ENCODE measurements at regions not wholly inside any gene's neighbourhood (a gene's known extent, or its start where the extent isn't known, plus 50 kb on each side); places are given as distances from the start of the nearest gene placed in this dataset.

DNA sequence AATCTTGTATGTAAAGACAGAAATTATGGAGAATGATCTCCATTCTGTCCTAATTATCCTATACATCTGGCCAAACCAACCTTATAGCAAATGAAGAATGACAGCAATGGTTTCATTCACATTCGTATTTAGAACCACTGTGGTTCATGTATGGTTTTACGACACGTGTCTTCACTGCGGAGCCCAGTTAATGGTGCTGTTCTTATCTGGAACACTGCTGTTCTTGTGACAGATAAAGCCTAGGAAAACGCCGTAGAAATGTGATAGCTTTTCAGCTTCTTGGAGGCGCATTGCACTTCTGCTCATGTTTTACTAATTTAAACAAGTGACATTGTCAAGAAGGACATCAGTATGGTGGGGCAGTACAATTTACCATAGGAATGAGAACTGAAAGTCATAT lies 2266.4 kb upstream of the TENM3 start:
- DNase-seq, result no peak

DNA sequence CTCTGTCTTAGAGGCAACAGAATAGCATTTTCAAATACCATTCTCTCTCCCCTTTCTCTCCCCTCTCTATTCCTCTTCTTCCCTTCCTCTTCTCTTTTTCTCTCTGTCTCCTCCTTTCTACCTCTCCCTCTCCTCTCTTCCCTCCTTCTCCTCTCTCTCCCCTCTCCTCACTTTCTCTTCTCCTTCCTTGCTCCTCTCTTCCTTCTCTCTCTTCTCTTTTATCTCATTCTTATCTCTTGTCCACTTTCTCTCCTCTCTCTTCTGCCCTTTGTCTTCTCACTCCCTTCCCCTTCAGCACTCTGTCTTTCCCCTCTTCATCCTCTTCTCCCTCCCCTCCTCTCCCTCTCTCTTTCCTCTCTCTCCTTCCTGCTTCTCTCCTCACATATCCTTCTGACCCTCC lies 2265.8 kb upstream of the TENM3 start:
- no peak for DNase-seq

DNA sequence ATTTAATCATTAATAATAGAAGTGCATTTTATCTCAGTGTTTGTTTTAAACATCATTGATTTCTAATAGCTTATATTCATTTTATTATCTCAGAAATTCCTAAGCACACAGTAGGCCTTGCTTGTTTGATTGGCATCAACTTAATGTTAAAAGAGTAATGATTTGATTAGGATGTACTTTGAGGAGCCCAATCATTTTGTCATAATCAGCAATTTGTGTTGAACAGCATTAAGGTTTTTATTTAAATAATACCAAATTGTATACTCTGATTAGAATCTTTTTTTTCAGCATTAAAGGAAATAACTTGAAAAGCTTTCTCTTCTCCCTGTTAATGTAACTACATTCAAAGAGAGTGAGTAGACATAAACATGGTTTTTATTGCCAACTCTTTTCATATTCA lies 2262.0 kb upstream of the TENM3 start:
- no peak for DNase-seq

DNA sequence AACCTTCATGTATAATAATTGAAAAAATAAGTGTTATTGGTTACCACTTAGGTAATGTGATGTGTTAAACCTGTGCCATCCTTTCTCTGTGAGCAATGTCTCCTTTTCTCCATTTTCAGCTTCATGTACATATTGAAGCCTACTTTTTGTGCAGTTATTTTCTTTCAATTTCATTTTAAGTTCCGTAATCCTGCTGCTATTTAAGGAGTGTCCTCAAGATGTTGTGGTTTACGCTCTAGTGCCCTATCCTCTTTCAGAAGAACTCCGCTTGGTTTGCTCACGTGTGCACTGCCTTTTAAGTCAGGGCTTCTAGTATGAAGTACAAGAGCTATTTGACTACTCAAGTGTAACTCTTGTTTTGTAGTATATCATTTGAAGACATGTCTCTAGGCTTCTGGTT lies 2253.2 kb upstream of the TENM3 start:
- no peak for DNase-seq

DNA sequence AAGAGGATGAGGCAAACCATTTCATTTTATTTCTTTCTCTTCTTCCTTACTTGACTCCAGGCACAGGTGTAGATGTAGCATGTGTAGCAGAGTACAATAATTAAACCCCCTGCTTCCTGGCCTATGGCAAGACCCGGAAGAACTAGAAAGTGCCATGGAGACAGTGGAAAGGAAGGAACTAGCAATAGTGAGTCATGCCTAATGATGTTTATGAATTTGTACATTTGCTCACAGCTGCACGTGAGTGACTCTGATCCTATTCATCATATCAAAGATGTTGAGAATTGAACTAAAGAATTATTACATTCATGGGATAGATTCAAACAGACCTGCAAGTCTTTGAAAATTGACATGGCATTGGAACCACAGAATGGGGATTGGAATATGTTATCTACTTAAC lies 2233.9 kb upstream of the TENM3 start:
- no peak for DNase-seq

DNA sequence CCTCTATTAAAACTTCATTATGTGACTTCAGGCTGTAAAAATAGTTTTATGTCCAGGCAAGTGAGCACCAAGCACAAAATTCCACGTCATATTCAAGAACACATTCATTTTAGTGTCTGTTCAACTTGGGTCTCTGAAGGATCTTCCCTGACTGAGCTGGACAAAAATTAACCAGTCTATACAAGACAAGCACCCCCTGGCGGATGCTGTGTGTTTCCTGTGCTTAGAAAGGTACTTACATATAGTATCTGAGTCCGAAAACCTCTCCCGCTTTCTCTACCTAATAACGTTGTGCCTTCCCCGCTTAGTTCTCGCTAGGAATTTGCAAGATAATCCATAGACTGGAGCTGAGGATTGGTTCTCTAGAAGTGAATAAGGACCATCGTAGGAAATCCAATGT lies 2214.5 kb upstream of the TENM3 start:
- no peak for DNase-seq

DNA sequence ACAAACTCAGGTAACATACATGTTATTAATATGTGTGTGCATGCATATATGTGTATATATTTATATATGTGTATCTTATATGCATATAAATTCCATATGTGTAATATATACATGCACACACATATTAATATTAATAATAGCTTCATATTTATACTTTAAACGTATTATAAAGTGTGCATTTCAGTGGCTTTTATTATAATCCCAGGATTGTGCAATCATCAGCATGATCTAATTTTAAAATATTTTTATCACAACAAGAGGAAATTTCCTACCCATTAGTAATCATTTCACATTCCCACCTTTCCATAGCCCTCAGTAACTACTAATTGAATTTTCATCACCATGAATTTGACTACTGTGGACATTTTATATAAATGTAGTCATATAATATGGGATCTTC lies 2211.9 kb upstream of the TENM3 start:
- DNase-seq, result no peak

DNA sequence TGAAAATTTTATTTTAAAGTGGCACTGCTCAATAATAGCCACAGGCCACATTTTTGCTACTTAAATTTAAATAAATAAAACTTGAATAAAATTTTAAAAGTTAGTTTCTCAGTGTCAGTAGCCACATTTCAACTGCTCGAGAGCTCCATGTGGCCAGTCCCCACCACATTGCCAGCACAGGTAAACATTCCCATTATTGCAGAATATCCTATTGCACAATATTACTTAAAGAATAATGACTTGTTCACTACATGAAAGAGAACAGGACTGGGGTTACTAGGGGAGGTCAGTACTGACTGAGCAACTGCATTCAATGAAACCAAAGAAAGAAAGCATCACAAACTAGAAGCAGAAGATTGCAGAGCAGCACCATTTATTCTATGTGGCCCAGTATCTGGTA lies 2201.6 kb upstream of the TENM3 start:
- no peak for DNase-seq

DNA sequence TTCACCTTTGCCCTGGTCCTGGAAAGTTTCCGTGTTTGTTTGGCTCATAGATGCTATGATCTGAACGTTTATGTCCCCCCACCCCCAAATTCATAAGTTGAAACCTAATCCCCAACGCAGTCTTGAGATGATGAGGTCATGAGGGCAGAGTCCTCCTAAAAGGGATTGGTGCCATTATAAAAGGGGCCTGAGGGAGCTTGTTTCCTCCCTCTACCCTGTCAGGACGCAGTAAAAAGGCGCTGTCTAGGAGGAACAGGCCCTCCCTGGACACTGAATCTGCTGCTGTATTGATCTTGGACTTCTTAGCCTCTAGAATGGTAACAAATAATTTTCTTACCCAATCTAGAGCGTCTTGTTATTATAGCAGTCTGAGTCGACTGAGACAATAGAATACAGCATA lies 2190.6 kb upstream of the TENM3 start:
- DNase-seq, result no peak

DNA sequence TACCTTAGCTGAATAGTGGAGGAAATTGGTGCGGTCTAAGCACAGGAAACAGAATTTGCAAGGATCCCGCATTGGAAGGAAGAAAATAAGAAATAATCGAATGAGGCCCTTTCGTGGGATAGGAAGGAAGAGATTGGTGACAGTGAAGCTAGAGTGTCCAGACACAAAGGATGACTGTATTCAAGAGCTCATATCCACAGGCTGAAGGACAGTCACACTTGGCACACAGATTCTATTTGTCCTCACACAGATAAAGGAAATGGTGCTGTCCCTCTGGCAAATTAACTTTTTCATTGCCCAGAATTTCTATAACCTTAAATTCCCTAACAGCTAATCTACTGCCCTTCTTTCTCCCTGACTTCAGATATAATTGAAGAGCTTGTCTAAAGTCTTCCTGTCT lies 2188.9 kb upstream of the TENM3 start:
- no peak for DNase-seq

DNA sequence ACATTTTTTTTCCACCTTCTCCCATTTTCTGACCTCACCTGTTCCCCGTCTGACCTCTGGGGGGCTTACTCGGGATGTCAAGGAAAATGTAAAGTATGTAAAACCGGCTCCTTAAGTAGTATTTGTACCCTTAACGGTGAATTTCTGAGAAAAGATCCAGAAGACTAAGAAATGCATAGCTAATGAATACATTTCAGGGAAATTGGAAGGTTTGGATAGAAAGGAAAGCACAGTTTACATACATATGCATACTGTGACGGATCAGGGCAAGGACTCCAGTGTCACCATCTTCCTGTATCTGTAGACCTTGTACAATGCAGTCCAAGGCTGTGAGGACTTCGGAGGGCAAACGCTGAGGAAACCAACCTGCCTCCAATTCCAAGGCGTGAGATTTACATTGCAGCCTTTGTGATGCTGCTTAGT lies 2185.9 kb upstream of the TENM3 start:
- peak; percentile 48 for DNase-seq

DNA sequence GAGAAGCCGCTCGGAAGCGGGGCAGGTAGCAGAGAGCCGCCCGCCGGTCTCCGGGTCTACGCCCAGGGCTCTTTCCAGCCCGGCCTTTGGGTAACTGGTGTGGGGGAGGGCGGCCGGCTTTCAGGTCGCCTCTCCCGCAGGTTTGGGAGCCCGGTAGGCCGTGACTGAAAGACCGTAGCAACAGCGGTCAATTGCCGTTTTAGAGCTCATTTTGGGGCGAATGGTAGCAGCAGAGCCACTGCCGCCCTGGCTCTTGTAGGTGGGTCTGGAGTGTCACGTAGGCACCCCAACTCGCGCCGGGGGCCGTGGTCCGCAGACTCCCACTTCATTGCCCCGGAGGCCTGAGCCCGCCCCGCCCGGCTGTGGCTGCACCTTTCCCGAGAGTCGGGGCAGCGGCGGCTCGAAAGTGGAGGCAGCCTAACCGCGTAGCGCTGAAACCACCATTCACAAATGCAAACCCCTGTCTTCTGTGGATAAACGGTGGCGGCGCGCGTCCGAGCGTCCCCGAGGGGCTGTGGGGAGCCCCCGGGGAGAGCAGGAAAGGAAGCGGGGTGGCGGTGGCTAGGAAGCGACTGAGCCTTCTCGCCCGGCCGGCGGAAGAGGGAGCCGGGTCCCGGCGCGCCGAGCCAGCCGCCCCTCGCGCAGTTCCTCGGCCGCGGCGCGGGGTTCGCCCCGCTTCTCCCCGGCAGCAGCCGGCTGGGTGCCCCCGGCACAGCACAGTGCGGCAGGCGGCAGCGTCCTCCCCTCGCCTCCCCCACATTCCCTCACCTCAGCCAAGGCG lies 2185.1 kb upstream of the TENM3 start:
- DNase-seq, result peak; percentile 48

DNA sequence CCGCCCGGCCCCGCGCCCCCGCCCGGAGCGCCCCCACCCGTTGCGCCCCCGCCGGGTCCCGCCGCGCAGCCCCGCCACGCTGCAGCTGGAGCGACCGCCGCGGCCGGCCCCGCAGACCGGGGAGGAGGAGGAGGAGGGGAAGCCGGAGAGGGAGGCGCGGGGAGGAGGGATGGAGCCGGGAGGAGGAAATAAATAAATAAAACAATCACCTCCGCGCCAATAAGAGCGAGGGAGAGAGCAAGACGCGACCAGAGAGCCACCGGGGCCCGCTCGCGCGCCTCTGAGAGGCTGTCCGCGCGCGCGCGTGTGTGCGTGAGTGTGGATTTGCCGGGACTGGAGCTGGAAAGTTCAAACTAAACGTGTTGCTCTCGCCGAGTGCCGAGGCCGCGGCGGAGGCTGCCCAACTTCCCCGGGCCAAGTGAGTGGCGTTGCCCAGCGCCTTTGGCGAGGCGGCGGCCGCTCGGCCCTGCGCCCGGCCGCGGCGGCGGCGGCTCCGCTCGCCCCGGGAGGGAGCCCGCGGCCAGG lies 2184.4 kb upstream of the TENM3 start:
- peak; percentile 51 for DNase-seq

DNA sequence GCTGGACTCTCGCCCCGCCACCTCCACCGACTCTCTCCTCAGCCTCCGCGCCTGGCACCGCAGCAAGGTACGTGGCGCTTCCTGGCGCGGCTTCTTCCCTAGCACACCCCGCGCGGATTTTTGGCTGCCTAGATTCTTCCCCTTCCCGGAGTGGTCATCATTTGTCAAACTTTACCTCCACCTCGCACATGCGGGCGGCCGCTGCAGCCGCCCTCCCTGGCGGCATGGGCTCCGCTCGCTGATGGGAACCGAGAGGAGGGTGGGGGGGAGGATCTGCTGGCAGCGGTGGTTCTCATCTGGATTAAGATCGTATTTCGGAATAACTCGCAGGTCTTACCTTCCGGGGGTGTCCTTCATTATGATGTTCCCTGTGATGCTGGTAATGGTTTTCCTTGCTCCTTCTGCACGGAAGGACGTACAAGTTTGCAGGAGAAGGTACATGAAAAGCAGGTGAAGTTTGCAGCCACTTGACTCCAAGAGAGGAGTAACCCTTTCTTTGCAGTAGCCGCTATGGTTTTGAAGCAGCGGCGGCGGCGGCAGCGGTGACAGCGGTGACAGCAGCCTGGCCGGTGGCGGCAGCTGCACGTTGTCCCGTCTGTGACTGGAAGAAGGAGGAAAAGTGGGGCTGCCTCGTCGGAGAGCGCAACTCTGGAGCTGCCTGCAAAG lies 2183.9 kb upstream of the TENM3 start:
- DNase-seq, result peak; percentile 32

DNA sequence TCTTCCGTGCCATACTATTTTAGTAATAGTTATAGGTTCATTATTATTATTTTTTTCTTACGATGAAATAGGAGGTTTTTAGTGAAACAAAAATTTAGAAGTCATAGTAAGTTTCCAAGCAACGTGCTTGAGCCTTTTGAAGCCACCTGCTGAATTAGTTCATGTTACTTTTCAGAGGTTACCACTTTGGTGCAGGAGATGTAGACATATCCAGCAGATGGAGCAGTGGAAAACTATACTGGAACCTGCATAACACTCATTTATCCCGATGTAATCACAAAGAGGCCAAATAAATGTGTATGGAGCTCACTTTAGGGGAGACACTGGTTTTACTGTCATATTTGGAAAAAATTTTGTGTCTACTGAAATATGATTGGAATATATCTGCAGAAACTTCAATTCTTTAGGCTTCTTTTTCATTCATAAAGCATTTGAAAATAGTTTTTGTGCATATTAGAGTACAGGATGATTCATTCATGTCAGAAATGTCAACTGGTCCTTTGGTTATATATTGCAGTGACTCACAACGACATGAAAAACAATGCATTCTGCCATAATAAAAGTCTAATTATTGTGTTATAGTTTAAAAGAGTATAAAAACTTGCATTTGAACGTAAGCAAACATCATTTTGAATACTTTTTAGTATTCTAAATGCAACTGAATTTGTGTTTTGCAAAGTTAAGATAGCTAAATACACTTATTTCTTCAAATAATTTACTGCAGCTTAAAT lies 2182.9 kb upstream of the TENM3 start:
- peak; percentile 23 for DNase-seq

DNA sequence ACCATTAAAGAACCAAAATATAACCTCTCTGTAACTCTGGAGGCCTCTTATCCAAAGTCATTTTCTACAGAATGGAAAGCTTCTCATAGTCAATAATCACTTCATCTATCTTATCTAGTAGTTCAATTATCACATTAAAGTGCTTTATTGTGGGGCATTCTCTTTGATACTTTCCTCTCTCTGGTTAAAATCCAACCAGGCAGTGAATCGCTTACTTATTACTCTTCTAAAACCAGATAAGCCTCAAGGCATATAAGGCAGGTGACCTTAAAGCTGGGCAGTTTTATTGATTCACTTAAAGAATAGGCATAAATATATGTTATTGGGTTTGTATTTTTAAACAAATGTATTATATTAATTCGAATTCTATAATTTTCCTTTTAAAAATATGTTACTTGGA lies 2162.1 kb upstream of the TENM3 start:
- DNase-seq, result no peak

DNA sequence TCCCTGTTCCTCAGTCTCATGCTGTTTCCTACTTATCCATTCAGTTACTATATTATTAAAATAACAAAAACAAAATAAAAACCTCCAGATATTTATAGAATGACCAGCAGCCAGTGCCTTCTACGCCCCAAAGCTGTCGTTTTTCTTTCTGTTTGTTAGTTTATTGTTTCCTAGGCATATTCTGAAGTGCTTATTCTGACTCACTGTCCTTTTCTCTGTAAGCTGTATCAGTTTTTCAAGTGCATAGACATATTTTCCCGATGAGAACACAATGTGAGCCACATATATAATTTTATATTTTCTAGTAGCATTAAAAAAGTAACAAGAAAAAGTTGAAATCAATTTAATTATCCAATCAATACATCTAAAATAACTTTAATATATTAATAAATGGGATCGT lies 2158.6 kb upstream of the TENM3 start:
- DNase-seq, result no peak

DNA sequence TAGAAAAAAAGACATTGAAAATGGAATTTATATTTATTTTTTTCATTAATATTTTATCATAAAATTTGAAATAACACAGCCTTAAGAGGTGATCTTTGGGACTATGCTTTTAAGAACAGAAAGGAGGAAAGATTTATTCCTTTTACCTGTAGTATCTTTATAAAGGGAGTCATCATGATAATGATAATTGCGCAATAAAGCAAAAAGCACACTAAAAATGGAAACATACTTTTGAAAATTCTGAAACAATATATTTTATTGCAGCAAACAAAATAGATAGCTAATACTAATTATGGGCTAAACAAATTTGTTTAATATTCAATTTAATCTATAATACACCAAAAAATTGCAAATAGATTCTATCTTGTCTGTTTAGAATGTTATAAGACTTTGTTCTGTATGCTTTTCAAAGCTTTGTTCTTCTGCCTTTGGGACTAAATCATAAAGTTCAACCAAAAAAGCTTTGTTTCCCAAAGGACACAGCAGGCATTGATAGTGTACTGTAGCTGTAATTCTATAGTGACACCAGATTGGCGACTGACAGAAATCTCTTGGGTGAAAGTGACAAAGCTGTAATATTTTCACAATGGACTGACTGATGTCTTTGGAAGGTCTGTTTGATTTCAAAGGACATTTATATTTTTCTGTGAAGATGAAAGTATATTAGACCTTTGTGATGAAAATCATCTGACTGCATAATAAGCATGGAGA lies 2156.6 kb upstream of the TENM3 start:
- DNase-seq, result no peak

DNA sequence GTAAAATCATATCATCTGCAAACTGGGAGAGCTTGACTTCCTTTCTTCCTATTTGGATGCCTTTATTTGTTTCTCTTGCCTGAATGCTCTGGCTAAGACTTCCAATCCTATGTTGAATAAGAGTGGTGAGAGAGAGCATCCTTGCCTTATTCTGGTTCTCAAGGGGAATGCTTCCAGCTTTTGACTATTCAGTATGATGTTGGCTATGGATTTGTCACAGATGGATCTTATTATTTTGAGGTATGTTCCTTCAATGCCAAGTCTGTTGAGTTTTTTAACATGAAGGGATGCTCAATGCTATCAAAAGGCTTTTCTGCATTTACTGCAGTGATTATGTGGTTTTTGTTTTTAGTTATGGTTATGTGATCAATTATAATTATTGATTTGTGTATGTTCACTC lies 2144.6 kb upstream of the TENM3 start:
- no peak for DNase-seq

DNA sequence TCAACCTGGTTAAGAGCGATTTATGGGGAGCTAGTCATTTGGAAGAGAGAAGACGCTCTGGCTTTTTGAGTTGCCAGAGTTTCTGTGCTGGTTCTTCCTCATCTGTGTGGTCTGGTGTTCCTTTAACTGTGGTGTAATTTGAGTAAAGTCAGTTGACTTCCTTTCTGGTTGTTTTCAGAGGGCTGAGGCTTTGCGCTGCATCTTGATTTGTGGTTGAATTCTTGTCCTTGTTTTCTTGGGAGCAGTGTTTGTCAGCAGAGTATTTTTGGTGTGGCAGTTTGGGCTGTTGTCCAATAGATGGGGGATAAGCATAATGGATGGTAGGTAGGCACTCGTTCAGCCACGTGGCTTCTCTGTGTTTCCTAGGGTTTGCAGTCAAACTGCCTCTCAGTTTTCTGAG lies 2143.2 kb upstream of the TENM3 start:
- no peak for DNase-seq

DNA sequence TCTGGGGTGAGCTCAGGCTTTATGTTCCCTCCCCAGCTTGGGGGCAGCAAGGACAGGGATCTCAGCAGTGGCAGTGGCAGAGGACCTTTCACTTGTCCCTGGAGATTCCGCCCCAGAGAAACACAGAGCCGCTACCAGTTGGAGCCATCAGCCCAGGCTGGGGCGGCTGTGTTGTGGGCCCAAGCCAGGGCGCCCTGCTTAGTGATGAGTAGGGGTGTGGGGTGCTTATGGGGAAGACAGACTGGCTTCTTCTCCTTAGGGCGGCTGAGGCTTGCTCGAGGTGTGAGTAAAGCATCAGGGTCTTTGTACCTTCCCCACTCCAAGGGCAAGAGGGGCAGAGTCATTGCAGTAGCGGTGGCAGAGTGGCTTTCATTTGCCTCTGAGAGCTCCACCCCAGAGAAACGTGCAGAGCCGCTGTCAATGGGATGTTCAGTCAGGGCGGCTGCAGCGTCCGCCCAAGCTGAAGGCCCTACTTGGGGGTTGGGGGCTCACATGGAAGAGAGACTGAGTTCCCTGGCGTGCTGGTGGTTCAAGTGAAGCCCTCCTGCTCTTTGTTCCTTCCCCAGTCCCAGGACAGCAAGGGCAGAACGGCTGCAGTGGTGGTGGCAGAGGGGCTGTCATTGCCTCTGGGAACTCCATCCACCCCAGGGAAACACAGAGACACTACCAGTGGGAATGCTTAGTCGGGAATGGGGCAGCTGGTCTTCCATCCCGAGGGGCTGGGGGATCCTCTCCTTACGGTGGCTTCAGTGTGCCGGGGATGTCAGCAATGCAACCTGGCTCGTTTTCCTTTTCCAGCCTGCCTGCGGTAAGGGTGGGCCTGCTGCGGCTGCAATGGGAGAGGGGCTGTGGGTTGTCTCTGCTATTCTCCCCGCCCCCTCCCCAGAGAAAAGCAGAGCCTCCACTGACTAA lies 2142.5 kb upstream of the TENM3 start:
- DNase-seq, result no peak
